ENCODE measurements at regions not wholly inside any gene's neighbourhood (a gene's known extent, or its start where the extent isn't known, plus 50 kb on each side); places are given as distances from the start of the nearest gene placed in this dataset.

- no peak for DNase-seq
- H3K9me3 ChIP-seq, result no peaks in the 10 kb centered on the region
- TF ChIP-seq, protein P1, sequence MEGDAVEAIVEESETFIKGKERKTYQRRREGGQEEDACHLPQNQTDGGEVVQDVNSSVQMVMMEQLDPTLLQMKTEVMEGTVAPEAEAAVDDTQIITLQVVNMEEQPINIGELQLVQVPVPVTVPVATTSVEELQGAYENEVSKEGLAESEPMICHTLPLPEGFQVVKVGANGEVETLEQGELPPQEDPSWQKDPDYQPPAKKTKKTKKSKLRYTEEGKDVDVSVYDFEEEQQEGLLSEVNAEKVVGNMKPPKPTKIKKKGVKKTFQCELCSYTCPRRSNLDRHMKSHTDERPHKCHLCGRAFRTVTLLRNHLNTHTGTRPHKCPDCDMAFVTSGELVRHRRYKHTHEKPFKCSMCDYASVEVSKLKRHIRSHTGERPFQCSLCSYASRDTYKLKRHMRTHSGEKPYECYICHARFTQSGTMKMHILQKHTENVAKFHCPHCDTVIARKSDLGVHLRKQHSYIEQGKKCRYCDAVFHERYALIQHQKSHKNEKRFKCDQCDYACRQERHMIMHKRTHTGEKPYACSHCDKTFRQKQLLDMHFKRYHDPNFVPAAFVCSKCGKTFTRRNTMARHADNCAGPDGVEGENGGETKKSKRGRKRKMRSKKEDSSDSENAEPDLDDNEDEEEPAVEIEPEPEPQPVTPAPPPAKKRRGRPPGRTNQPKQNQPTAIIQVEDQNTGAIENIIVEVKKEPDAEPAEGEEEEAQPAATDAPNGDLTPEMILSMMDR (IDR thresholded peaks at IDR 0.05), result no peak
- TF ChIP-seq POLR2A (IDR thresholded peaks at IDR 0.05), result no peak
- intact Hi-C loops (cut with DNase I), result no loop called here
- no peaks in the 10 kb centered on the region for H3K4me1 ChIP-seq
- H3K36me3 ChIP-seq, result no peaks in the 10 kb centered on the region
- no peak for ATAC-seq
- 29% methylated on average over 3 of the region's 3 CpGs for WGBS (ENCODE audit: insufficient coverage, low coverage, low lambda C conversion rate, missing lambda C conversion rate)
- no peaks in the 10 kb centered on the region for H3K27me3 ChIP-seq
- no peak overlapping the region for H3K27ac ChIP-seq
- no peak overlapping the region for H3K4me3 ChIP-seq
These were observed 163.2 kb downstream of the SPCS3 start for GRCh38 chr4:176482972-176483371.

DNA sequence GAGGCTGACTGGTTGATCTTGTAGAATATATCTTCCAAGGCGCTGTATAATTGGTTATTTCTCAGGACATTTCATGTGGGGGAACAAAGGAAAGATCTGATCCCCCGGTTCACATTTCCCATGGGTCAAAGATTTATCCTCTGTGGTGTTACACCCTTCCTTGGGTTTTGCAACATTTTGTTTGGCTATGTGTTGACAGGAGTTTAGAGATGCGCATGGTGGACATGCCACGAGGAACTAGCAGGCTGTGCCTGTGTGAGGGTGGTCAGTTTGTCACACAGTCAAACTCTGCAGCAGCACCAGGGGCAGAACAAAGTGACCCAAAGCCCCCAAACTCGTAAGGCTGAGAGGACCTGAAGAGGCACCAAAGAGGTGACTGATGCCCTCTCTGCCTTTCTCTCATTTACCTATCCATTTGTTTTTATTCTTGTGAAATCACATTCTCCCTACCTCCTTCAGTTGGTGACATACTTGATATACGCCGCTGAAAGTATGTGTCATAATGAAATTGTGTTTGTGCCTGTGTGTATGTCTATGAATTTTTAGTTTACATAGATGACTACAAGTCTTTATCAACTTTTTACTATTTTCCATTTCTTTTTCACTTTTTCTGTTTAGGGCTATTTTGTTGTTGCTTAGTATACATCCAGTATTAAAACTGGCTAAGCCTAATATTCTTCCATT lies 164.7 kb downstream of the SPCS3 start:
- no peak overlapping the region for H3K4me3 ChIP-seq
- intact Hi-C loops (cut with DNase I), result no loop called here
- no peak for DNase-seq
- no peaks in the 10 kb centered on the region for H3K4me1 ChIP-seq
- H3K27ac ChIP-seq, result no peak overlapping the region
- WGBS (ENCODE audit: insufficient coverage, low coverage, low lambda C conversion rate, missing lambda C conversion rate), result 55% methylated on average over 5 of the region's 7 CpGs
- no peaks in the 10 kb centered on the region for H3K36me3 ChIP-seq
- H3K27me3 ChIP-seq, result no peaks in the 10 kb centered on the region
- TF ChIP-seq, protein P1 (IDR thresholded peaks at IDR 0.05), result no peak
- no peak for TF ChIP-seq POLR2A (IDR thresholded peaks at IDR 0.05)
- no peak for ATAC-seq
- H3K9me3 ChIP-seq, result no peaks in the 10 kb centered on the region

GRCh38 chr4:176489001-176489400 lies 169.2 kb downstream of the SPCS3 start:
- H3K9me3 ChIP-seq, result no peaks in the 10 kb centered on the region
- no peak for ATAC-seq
- H3K36me3 ChIP-seq, result no peaks in the 10 kb centered on the region
- DNase-seq, result no peak
- no peaks in the 10 kb centered on the region for H3K27me3 ChIP-seq
- H3K27ac ChIP-seq, result no peak overlapping the region
- H3K4me1 ChIP-seq, result no peaks in the 10 kb centered on the region
- H3K4me3 ChIP-seq, result no peak overlapping the region
- TF ChIP-seq, protein P1 (IDR thresholded peaks at IDR 0.05), result no peak
- no peak for TF ChIP-seq POLR2A (IDR thresholded peaks at IDR 0.05)
- 33% methylated on average over 2 of the region's 2 CpGs for WGBS (ENCODE audit: insufficient coverage, low coverage, low lambda C conversion rate, missing lambda C conversion rate)
- intact Hi-C loops (cut with DNase I), result no loop called here

GRCh38 chr4:176492646-176493302 lies 173.0 kb downstream of the SPCS3 start:
- Histone ChIP-seq H3K4me3 (no peak overlapping the region), H3K4me1 (no peaks in the 10 kb centered on the region), H3K9me3 (no peaks in the 10 kb centered on the region), H3K36me3 (no peaks in the 10 kb centered on the region), H3K27ac (no peak overlapping the region), H3K27me3 (no peaks in the 10 kb centered on the region)
- WGBS (ENCODE audit: insufficient coverage, low coverage, low lambda C conversion rate, missing lambda C conversion rate), result 14% methylated on average over 2 of the region's 2 CpGs
- TF ChIP-seq, protein P1 (IDR thresholded peaks at IDR 0.05), result no peak
- TF ChIP-seq POLR2A (IDR thresholded peaks at IDR 0.05), result no peak
- no peak for DNase-seq
- intact Hi-C loops (cut with DNase I), result no loop called here
- ATAC-seq, result no peak
